Keratinocyte (primary cell): ENCODE measurements at regions not wholly inside any gene's neighbourhood (a gene's known extent, or its start where the extent isn't known, plus 50 kb on each side); places are given as distances from the start of the nearest gene placed in this dataset.

Experiments
- CTCF ChIP-seq, 3 experiments: IDR thresholded peaks in 1 of 3; conservative IDR thresholded peaks in 1 of 3; optimal IDR thresholded peaks in 1 of 3; 2 replicates in 2 of 3; 3 replicates in 1 of 3; pipeline versions ENCODE3 to v1.5.1; 2011; ENCODE audit warnings: low read length in 3 of 3, mild to moderate bottlenecking in 3 of 3, moderate library complexity in 2 of 3, control low read depth in 1 of 3, inconsistent platforms in 1 of 3; ENCODE audit not compliant: insufficient read depth in 2 of 3; ENCODE audit errors: extremely low read depth in 1 of 3
- EZH2 ChIP-seq: IDR thresholded peaks from one replicate; pipeline ENCODE4 v1.6.1; 2012; ENCODE audit warnings: inconsistent platforms, mild to moderate bottlenecking, low read length, moderate library complexity

GRCh38 chr9:12628546-12628945 is 64.6 kb upstream of the TYRP1 start:
- TF ChIP-seq CTCF (optimal IDR thresholded peaks at IDR 0.05 in 1 of 3, IDR thresholded peaks at IDR 0.05 in 1 of 3, conservative IDR thresholded peaks at IDR 0.05 in 1 of 3; ENCODE audit: extremely low read depth in 1 of 3, insufficient read depth in 2 of 3, low read length in 3 of 3) (no peak), EZH2 (no peak)
